ENCODE measurements at regions not wholly inside any gene's neighbourhood (a gene's known extent, or its start where the extent isn't known, plus 50 kb on each side); places are given as distances from the start of the nearest gene placed in this dataset.

DNA sequence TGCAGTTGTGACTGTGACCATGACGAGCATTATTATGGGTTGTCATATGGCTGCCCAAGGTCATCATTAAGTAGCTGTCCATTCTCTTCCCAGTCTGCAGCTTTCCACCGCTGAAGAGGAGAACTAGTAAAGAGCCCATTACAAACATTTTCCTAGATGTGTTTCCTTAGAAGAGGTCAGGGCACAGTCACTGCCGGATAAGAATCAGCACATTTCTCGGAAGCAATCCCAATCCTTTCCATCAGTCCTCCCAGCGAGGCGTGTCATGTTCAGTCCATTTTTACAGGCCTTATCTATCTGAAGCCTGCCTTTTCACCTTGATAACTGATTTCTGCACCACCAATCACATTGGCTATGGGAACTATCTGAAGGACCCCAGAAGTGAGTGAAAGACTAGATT, 319.9 kb upstream of the SLC14A2 start:
- TF ChIP-seq, protein P1, sequence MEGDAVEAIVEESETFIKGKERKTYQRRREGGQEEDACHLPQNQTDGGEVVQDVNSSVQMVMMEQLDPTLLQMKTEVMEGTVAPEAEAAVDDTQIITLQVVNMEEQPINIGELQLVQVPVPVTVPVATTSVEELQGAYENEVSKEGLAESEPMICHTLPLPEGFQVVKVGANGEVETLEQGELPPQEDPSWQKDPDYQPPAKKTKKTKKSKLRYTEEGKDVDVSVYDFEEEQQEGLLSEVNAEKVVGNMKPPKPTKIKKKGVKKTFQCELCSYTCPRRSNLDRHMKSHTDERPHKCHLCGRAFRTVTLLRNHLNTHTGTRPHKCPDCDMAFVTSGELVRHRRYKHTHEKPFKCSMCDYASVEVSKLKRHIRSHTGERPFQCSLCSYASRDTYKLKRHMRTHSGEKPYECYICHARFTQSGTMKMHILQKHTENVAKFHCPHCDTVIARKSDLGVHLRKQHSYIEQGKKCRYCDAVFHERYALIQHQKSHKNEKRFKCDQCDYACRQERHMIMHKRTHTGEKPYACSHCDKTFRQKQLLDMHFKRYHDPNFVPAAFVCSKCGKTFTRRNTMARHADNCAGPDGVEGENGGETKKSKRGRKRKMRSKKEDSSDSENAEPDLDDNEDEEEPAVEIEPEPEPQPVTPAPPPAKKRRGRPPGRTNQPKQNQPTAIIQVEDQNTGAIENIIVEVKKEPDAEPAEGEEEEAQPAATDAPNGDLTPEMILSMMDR (IDR thresholded peaks at IDR 0.05): no peak
- no peak for TF ChIP-seq POLR2A (IDR thresholded peaks at IDR 0.05)
